ENCODE measurements at regions not wholly inside any gene's neighbourhood (a gene's known extent, or its start where the extent isn't known, plus 50 kb on each side); places are given as distances from the start of the nearest gene placed in this dataset.

- H4K20me1 ChIP-seq (ENCODE audit: insufficient read depth) = no peaks in the 10 kb centered on the region
- no peaks in the 10 kb centered on the region for H3K79me2 ChIP-seq (ENCODE audit: insufficient read depth)
- peaks cover 3% of the 10 kb centered on the region; the same call in 1 of the 2 replicates for H3K9me2 ChIP-seq
- 0 out of 2 replicates have a peak, but pooled peaks cover 3% of the 10 kb centered on the region for H3K9me3 ChIP-seq
- no peak for DNase-seq
- CTCF ChIA-PET = no interaction called here
- no peak overlapping the region for H3K27ac ChIP-seq (ENCODE audit: low read depth in 2 of 2, low read length in 1 of 2)
- H3K4me1 ChIP-seq (ENCODE audit: control insufficient read depth in 1 of 2, insufficient read depth in 2 of 2, low read depth in 1 of 2, low read length in 1 of 2) = no peaks in the 10 kb centered on the region
- H3K9ac ChIP-seq = no peak overlapping the region
- H3K4me3 ChIP-seq (ENCODE audit: low read depth in 2 of 2, low read length in 1 of 2) = no peak overlapping the region
- H3K4me2 ChIP-seq = no peak overlapping the region
- H3K36me3 ChIP-seq (replicated peaks in 1 of 2; ENCODE audit: control insufficient read depth in 1 of 2, insufficient read depth in 2 of 2, low read length in 1 of 2) = no peaks in the 10 kb centered on the region
- H3K27me3 ChIP-seq (ENCODE audit: insufficient read depth) = no peaks in the 10 kb centered on the region
- TF ChIP-seq FOSL2 (IDR thresholded peaks at IDR 0.05; ENCODE audit: borderline replicate concordance, low read depth) = no peak
- TF ChIP-seq MAX (IDR thresholded peaks at IDR 0.05; ENCODE audit: low read depth) = no peak
- no peak for TF ChIP-seq RFX5 (IDR thresholded peaks at IDR 0.05; ENCODE audit: low read length)
- TF ChIP-seq GATA2 (CRISPR knock-in tag; IDR thresholded peaks at IDR 0.05) = no peak
- no peak for TF ChIP-seq RXRA (IDR thresholded peaks at IDR 0.05; ENCODE audit: borderline replicate concordance, low read depth)
- no peak for TF ChIP-seq MXI1 (IDR thresholded peaks at IDR 0.05; ENCODE audit: low read depth, low read length)
- no peak for TF ChIP-seq JUND (IDR thresholded peaks at IDR 0.05)
- no peak for TF ChIP-seq FOXM1 (IDR thresholded peaks at IDR 0.05; ENCODE audit: low read depth)
- TF ChIP-seq NFIC (IDR thresholded peaks at IDR 0.05; ENCODE audit: borderline replicate concordance) = no peak
- TF ChIP-seq CHD2 (IDR thresholded peaks at IDR 0.05; ENCODE audit: low read length, partially characterized antibody) = no peak
- no peak for TF ChIP-seq SIN3A (IDR thresholded peaks at IDR 0.05; ENCODE audit: borderline replicate concordance, low read depth, low read length)
- TF ChIP-seq IRF3 (IDR thresholded peaks at IDR 0.05; ENCODE audit: low read depth, low read length) = no peak
- no peak for TF ChIP-seq GABPA (IDR thresholded peaks at IDR 0.05; ENCODE audit: low read depth)
- TF ChIP-seq TCF12 (IDR thresholded peaks at IDR 0.05) = no peak
- no peak for TF ChIP-seq POLR2AphosphoS5 (IDR thresholded peaks at IDR 0.05; ENCODE audit: low read depth, low read length)
- H2AFZ ChIP-seq (ENCODE audit: low read depth) = no peak overlapping the region
- H3F3A ChIP-seq (replicated peaks; ENCODE audit: insufficient read depth) = no peaks in the 10 kb centered on the region
- WGBS (ENCODE audit: low lambda C conversion rate) = 30% methylated on average over 1 of the region's 1 CpG
- POLR2A ChIA-PET = no interaction called here
Measured at GRCh38 chr3:163821841-163822240, 1256.5 kb downstream of the SI start.

GRCh38 chr3:163817015-163817414, 1261.3 kb downstream of the SI start:
- CTCF ChIA-PET = no interaction called here
- WGBS (ENCODE audit: low lambda C conversion rate) = 44% methylated on average over 6 of the region's 6 CpGs

More at GRCh38 chr3:163817015-163817414, 1261.3 kb downstream of the SI start:
- Histone ChIP-seq H3K36me3 (replicated peaks in 1 of 2; ENCODE audit: control insufficient read depth in 1 of 2, insufficient read depth in 2 of 2, low read length in 1 of 2) (no peaks in the 10 kb centered on the region), H3K27me3 (ENCODE audit: insufficient read depth) (no peaks in the 10 kb centered on the region), H3F3A (replicated peaks; ENCODE audit: insufficient read depth) (no peaks in the 10 kb centered on the region), H3K4me1 (ENCODE audit: control insufficient read depth in 1 of 2, insufficient read depth in 2 of 2, low read depth in 1 of 2, low read length in 1 of 2) (no peaks in the 10 kb centered on the region), H4K20me1 (ENCODE audit: insufficient read depth) (no peaks in the 10 kb centered on the region), H3K9me3 (0 out of 2 replicates have a peak, but pooled peaks cover 3% of the 10 kb centered on the region), H2AFZ (ENCODE audit: low read depth) (no peak overlapping the region), H3K9me2 (peaks cover 3% of the 10 kb centered on the region; the same call in 1 of the 2 replicates), H3K27ac (ENCODE audit: low read depth in 2 of 2, low read length in 1 of 2) (no peak overlapping the region), H3K79me2 (ENCODE audit: insufficient read depth) (no peaks in the 10 kb centered on the region), H3K4me3 (ENCODE audit: low read depth in 2 of 2, low read length in 1 of 2) (no peak overlapping the region), H3K4me2 (no peak overlapping the region), H3K9ac (no peak overlapping the region)
- no peak for TF ChIP-seq USF2 (IDR thresholded peaks at IDR 0.05; ENCODE audit: borderline replicate concordance, low read depth, low read length)
- TF ChIP-seq ELF1 (IDR thresholded peaks at IDR 0.05) = no peak
- no peak for TF ChIP-seq TCF12 (IDR thresholded peaks at IDR 0.05)
- TF ChIP-seq TEAD4 (IDR thresholded peaks at IDR 0.05; ENCODE audit: borderline replicate concordance, insufficient read depth) = no peak
- no peak for TF ChIP-seq ZBTB33 (IDR thresholded peaks at IDR 0.05; ENCODE audit: borderline replicate concordance, low read depth)
- no peak for TF ChIP-seq EZH2phosphoT487 (IDR thresholded peaks at IDR 0.05; ENCODE audit: borderline replicate concordance, low read depth)
- no peak for TF ChIP-seq RFX5 (IDR thresholded peaks at IDR 0.05; ENCODE audit: low read length)
- TF ChIP-seq GABPA (IDR thresholded peaks at IDR 0.05; ENCODE audit: low read depth) = no peak
- no peak for TF ChIP-seq USF1 (IDR thresholded peaks at IDR 0.05; ENCODE audit: borderline replicate concordance, low read depth)
- no peak for TF ChIP-seq IRF3 (IDR thresholded peaks at IDR 0.05; ENCODE audit: low read depth, low read length)
- no peak for TF ChIP-seq GATA2 (CRISPR knock-in tag; IDR thresholded peaks at IDR 0.05)
- no peak for TF ChIP-seq MXI1 (IDR thresholded peaks at IDR 0.05; ENCODE audit: low read depth, low read length)
- no peak for TF ChIP-seq SMC3 (IDR thresholded peaks at IDR 0.05; ENCODE audit: low read depth, low read length)
- TF ChIP-seq FOXM1 (IDR thresholded peaks at IDR 0.05; ENCODE audit: low read depth) = no peak
- no peak for TF ChIP-seq CHD2 (IDR thresholded peaks at IDR 0.05; ENCODE audit: low read length, partially characterized antibody)
- DNase-seq = no peak
- POLR2A ChIA-PET = no interaction called here

Measured in SK-N-SH (cell line).